GM18502 (cell line): ENCODE measurements at regions not wholly inside any gene's neighbourhood (a gene's known extent, or its start where the extent isn't known, plus 50 kb on each side); places are given as distances from the start of the nearest gene placed in this dataset.
"Not testable (repeated sequence)": the region's sequence is repeated elsewhere in the genome, so short reads cannot be mapped to it uniquely, and the experiment has no call there.

ENCODE experiments used
- ATAC-seq: cut with Tn5 transposase; IDR thresholded peaks from one replicate; pipeline ENCODE4 v1.9.1; 2021; ENCODE audit warnings: mild to moderate bottlenecking; ENCODE audit not compliant: unreplicated experiment, poor library complexity

DNA sequence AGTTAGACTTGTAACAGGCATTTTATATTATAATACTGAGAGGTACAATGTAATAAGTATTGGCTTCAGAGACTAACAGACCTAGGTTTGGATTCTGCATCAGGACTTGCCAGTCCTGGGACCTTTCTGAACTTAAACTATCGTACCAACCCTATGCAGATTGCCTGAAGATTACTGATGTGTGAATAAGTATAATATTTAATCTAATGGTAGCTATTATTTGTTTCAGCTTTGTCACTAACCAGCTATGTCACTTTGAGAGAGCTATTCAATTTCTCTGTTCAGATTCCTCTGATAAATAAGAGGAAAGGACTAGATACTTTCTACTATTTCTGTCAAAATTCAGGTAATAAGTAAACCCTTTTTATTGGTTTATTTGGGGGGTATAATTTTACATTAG lies 184.4 kb upstream of the NECTIN3 start:
- no peak for ATAC-seq

GRCh38 chr3:110888625-110889375 lies 182.8 kb upstream of the NECTIN3 start:
- ATAC-seq, result not testable (repeated sequence)

DNA sequence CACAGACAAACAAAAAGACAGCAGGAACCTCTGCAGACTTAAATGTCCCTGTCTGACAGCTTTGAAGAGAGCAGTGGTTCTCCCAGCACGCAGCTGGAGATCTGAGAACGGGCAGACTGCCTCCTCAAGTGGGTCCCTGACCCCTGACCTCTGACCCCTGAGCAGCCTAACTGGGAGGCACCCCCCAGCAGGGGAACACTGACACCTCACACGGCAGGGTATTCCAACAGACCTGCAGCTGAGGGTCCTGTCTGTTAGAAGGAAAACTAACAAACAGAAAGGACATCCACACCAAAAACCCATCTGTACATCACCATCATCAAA lies 182.3 kb upstream of the NECTIN3 start:
- ATAC-seq, result not testable (repeated sequence)

DNA sequence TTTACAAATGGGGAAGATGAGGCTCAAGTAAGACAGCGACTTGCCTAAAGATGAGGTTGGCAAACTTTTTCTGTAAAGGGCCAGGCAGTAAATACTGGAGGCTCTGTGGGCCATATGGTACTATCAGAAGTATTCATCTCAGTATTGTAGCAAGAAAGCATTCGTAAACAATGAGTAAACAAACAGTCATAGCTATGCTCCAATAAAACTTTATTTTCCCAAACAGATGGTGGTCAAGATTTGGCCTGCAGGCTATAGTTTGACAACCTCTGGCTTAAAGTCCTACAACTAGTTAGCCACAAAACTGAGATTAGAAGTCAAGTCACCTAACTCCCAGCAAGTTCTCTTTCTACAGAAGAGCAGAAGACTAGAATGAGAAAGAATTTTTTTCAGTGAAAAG lies 177.0 kb upstream of the NECTIN3 start:
- no peak for ATAC-seq

DNA sequence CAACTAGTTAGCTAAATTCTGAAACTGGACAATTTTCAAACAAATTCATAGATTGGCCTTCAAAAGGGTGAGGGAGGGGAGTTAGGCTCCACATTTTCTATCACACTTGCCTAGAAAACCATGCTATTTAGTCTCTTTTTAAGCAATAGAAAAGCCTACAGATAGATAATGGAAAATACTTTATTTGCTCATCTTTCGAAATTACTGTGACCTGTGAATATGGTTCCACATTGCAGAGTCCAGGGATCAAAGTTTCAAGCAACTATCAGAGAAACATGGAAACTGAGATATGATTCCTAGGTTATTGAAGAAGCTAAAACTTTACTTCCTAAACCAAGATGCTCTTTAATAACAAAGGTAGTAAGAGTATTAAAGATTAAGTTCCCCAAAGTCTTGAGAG lies 176.6 kb upstream of the NECTIN3 start:
- no peak for ATAC-seq

DNA sequence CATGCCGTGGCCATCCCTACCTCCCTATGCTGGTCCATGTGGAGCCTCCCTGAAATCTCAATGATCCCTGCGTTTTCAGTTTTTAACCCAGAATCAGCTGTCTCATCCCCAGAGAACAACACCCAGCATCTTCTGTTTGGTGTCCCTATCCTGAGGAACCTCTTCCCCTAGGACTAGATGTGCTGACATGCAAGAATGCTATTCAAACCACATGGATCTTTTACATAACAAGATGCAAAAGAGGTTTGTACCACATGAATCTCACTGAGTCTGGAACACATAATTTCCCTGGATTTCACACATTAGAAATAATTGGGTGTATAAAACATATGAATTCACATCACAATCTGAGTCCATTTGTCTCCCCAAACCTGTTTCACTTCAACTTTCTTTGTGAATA lies 174.6 kb upstream of the NECTIN3 start:
- no peak for ATAC-seq

DNA sequence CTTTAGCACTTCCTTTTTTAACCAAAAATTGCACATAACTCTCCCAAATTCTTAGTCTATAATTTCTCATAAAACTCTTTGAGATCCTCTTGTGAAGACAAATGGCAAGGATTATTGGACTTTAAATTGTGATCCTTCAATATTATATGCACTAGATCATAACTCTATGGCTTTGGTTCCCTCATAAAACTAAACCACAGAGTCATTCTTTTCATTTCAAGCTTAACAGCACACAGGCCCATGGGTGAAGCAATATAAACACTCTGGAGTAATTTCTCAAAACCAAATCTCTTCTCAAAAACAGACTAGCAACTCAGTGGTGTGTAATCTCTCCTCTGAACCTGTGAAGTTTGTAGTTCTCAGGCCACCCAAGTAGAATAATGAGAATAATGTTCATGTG lies 171.0 kb upstream of the NECTIN3 start:
- ATAC-seq, result no peak

DNA sequence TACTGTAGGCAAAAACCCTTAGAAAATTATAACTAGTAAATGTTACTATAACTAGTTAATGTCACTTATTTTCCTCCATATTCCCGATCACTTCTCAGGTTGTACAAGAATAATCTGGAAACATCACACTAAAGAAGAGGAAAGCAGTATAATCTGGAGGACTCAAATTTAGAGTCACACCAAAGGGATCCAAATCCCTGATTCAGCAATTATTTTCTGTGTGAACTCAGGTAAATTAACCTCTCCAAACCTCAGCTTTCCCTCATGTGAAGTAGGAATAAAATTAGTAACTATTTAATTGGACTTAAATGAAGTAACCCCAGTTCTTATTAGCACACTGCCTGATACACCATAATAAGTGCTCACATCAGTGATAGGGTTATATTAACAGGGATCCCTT lies 170.1 kb upstream of the NECTIN3 start:
- no peak for ATAC-seq

DNA sequence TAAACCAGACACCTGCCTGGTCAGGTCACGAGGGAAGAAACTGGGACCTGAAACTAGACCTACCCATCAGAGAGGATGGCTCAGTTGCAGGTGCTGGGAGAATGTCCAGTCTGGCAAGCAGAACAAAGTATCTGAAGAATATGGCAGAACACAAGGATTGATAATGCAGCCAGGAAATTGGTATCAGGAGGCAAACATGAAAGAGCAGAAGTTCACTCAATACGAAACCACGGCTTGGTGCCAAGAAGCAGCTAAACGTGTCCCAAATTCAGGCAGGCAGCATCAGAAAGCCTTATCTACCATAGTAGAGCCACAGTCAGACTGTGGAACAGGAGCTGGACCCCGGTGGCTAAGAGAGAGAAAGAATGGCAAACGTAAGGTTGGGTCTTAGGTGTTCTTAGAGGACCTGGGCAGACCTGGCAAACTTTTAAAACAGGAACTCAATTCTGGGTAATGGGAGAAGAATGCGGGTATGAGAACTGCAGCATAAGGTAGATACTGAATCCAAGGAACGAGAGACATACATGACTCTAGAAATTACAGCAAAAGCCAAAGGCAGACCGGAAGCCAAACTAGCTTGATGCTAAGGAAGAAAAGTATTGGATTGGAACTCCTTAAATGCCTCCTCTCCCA lies 169.0 kb upstream of the NECTIN3 start:
- ATAC-seq, result no peak

- no peak for ATAC-seq
Observed at GRCh38 chr3:110903771-110904519, 167.7 kb upstream of the NECTIN3 start.

DNA sequence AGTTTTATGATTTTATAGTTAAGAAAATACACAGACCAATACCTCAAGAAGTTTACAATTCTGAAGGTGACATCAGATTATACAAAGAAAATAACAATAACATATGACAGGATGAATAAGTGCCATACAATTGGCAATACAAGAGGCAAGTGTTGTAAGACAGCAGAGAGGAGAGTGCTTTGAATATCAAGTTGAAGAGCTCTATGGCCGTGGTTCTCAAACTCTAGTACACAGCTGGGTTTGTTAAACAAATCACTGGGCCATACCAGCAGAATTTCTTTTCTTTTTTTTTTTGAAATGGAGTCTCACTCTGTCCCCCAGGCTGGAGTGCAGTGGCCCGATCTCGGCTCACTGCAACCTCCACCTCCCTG lies 167.1 kb upstream of the NECTIN3 start:
- no peak for ATAC-seq

GRCh38 chr3:110905121-110905520 lies 166.5 kb upstream of the NECTIN3 start:
- ATAC-seq, result no peak

DNA sequence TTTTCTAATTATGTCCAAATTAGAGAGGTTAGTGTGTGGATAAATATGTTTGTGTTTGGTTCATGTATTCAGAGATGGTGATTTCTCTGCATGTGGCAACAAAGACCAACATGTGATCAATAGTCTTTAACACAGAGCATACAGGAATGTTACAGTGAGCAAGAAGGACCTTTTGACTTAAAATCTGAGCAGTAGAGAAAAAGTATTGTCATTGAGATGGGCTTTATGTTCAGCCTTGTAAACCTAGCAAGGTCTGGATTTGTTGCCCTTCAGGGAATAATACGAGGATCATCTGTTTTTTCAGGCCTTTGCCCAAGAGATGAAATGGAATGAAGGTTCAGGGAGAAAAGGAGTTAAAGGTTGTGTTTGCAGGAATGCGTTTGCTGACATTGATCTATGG lies 161.8 kb upstream of the NECTIN3 start:
- ATAC-seq, result no peak

DNA sequence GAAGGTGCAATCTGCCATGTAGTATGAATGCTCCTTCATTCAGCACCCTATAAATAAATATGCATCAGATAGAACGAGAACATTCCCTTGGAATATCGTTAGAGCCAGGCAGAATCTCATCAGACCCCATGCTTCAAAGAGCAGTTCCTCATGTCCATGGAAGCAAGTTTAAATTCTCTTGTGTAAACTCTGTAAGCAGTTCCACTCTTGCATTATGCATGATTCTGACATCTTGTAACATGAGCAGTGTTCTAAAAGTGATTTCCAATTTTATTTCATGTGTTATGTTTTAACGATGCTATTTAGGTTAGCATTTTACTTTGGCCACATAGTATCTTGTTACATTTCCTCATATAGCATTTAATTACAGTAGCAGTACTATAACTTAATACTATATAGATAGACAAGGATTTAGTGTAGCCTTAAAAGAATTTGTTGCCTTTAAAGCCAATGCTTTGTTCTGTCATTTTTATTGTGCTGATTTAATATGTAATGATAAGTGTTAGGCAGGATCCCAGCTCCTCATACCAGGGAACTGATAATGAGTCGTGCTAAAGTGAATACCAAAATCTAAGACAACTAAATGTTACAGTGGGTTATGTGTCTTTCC lies 161.2 kb upstream of the NECTIN3 start:
- ATAC-seq, result no peak

GRCh38 chr3:110918963-110919362 lies 152.7 kb upstream of the NECTIN3 start:
- ATAC-seq, result no peak

- ATAC-seq, result no peak
Observed at GRCh38 chr3:110925798-110926197, 145.8 kb upstream of the NECTIN3 start.

DNA sequence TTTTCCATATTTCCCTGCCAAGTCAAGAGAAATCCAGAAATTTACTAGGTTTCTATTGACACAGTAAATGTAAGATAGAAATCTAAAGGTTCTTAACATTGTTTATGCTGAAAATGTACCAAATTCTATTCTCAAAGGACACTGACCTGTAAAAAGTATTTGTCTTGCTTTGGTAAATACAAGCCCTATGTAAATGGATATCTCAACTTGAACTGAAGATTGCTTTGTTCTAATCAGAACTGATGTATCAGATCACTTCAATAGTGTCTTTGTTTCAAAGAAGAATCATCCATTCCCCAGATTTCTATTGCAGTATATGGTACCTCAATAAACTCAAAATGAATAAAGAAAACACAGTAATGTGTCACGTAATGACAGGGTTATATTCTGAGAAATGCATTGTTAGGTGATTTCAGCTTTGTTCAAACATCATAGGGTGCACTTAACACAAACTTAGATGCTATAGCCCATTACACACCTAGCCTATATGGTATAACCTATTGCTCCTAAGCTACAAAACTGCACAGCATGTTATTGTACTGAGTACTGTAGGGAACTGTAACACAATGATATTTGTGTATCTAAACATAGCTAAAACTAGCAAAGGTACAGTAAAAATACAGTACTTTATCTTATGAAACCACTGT lies 143.5 kb upstream of the NECTIN3 start:
- no peak for ATAC-seq

- no peak for ATAC-seq
Observed at GRCh38 chr3:110929816-110930215, 141.8 kb upstream of the NECTIN3 start.

GRCh38 chr3:110932567-110932966 lies 139.0 kb upstream of the NECTIN3 start:
- ATAC-seq, result no peak

- no peak for ATAC-seq
Observed at GRCh38 chr3:110933821-110934426, 137.7 kb upstream of the NECTIN3 start.
